Transverse colon (tissue), 4 donors: ENCODE measurements at regions not wholly inside any gene's neighbourhood (a gene's known extent, or its start where the extent isn't known, plus 50 kb on each side); places are given as distances from the start of the nearest gene placed in this dataset.

Source experiments
- DNase-seq: peaks from one replicate; pipeline ENCODE4 v3.0.0-alpha.2; 2019
- H3K27ac ChIP-seq, 4 donors: fragments of 200-600 bp; sonication (generic); 2 replicates each; pipeline ENCODE4 v1.5.1; 2016 to 2018; ENCODE audit warnings: inconsistent platforms in 4 of 4
- H3K27me3 ChIP-seq: fragments of 200-600 bp; sonication (generic); 2 replicates; pipeline ENCODE4 v1.5.1; 2017; ENCODE audit warnings: inconsistent platforms
- H3K36me3 ChIP-seq, 4 donors: fragments of 200-600 bp; sonication (generic); 2 replicates each; pipeline ENCODE4 v1.5.1; 2017 to 2019; ENCODE audit warnings: inconsistent platforms in 4 of 4
- H3K4me1 ChIP-seq, 4 donors: fragments of 200-600 bp; sonication (generic); 2 replicates each; pipeline ENCODE4 v1.5.1; 2017 to 2020; ENCODE audit warnings: inconsistent platforms in 4 of 4
- H3K4me3 ChIP-seq, 4 donors: fragments of 200-600 bp; sonication (generic); 1 replicate in 1 of 4; 2 replicates in 3 of 4; pipeline versions ENCODE4 v1.5.1 to v1.6.1; 2017 to 2019; ENCODE audit warnings: inconsistent platforms in 4 of 4
- H3K9me3 ChIP-seq, 2 donors: fragments of 200-600 bp; sonication (generic); 2 replicates each; pipeline ENCODE4 v1.5.1; 2017 to 2019; ENCODE audit warnings: inconsistent platforms in 2 of 2
- EP300 ChIP-seq: sonication (generic); formaldehyde crosslinking; IDR thresholded peaks from one replicate; pipeline ENCODE4 v1.6.1; 2017; ENCODE audit warnings: antibody characterized with exemption, low read depth
- POLR2A ChIP-seq: fragments of 450-650 bp; IDR thresholded peaks from one replicate; pipeline ENCODE4 v1.6.1; 2016; ENCODE audit warnings: antibody characterized with exemption, mild to moderate bottlenecking, moderate library complexity
- POLR2AphosphoS5 ChIP-seq, 3 donors: sonication (generic); formaldehyde crosslinking; IDR thresholded peaks; one replicate each; pipeline ENCODE4 v1.6.1; 2016; ENCODE audit warnings: antibody characterized with exemption in 3 of 3
- WGBS, 2 donors: methylation state at CpG; one replicate each; pipeline ENCODE4 v1.1.5; 2018; ENCODE audit warnings: low coverage in 1 of 2; 5-methylcytosine and 5-hydroxymethylcytosine counted together
- in situ Hi-C, 4 donors: fragments of 200-750 bp; cut with MboI; loops; one replicate each; pipeline versions ENCODE4 v1.15.0 to v1.15.1; 2017; ENCODE audit warnings: low sequenced_read_pairs in 3 of 4, low pct_ligation_motif_present in 1 of 4, low pct_unique_long_range_greater_than_20kb in 1 of 4
- intact Hi-C: fragments of 100-400 bp; cut with DNase I; formaldehyde crosslinking; loops from one replicate; pipeline ENCODE4 v1.15.1; 2023; ENCODE audit warnings: low total_unique reads
- TF ChIP-seq, protein P1 (sequence below), 5 experiments: fragments of 200-600 bp in 3 of 5; fragments of 450-650 bp in 2 of 5; sonication (generic) in 3 of 5; IDR thresholded peaks; 1 replicate in 2 of 5; 2 replicates in 3 of 5; pipeline ENCODE4 v1.5.1; 2016 to 2017; ENCODE audit warnings: antibody characterized with exemption in 5 of 5, inconsistent platforms in 3 of 5, mild to moderate bottlenecking in 2 of 5, moderate library complexity in 1 of 5

DNA sequence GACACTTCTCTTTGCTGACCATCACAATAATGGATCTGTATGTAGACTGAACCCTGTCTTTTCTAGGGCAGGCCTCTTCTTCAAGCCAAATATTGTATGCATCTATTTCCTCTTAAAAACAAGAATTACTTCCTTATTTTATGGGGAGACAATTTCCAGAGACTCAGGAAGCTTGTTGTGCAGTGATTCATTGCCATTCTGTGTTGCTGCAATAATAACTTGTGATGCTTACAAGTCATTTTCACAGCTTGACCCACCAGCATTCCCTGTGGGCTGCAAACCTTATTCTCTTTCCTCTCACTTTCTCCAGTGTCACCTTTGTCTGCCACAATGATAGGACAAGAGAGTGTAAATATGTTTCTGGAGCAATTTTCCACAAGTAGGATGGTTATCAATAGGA is 276.7 kb upstream of the SGO1 start:
- Histone ChIP-seq H3K9me3 (peaks cover 0 to 3% of the 10 kb centered on the region in 2 donors), H3K27ac (no peak overlapping the region), H3K36me3 (no peaks in the 10 kb centered on the region), H3K27me3 (no peaks in the 10 kb centered on the region), H3K4me3 (no peak overlapping the region), H3K4me1 (no peaks in the 10 kb centered on the region)
- in situ Hi-C loops (no loop called here), intact Hi-C loops (no loop called here)
- no peak for DNase-seq
- TF ChIP-seq, protein P1, sequence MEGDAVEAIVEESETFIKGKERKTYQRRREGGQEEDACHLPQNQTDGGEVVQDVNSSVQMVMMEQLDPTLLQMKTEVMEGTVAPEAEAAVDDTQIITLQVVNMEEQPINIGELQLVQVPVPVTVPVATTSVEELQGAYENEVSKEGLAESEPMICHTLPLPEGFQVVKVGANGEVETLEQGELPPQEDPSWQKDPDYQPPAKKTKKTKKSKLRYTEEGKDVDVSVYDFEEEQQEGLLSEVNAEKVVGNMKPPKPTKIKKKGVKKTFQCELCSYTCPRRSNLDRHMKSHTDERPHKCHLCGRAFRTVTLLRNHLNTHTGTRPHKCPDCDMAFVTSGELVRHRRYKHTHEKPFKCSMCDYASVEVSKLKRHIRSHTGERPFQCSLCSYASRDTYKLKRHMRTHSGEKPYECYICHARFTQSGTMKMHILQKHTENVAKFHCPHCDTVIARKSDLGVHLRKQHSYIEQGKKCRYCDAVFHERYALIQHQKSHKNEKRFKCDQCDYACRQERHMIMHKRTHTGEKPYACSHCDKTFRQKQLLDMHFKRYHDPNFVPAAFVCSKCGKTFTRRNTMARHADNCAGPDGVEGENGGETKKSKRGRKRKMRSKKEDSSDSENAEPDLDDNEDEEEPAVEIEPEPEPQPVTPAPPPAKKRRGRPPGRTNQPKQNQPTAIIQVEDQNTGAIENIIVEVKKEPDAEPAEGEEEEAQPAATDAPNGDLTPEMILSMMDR (IDR thresholded peaks at IDR 0.05) = no peak
- no peak for TF ChIP-seq POLR2AphosphoS5 (IDR thresholded peaks at IDR 0.05)
- TF ChIP-seq POLR2A = no peak
- no peak for TF ChIP-seq EP300

DNA sequence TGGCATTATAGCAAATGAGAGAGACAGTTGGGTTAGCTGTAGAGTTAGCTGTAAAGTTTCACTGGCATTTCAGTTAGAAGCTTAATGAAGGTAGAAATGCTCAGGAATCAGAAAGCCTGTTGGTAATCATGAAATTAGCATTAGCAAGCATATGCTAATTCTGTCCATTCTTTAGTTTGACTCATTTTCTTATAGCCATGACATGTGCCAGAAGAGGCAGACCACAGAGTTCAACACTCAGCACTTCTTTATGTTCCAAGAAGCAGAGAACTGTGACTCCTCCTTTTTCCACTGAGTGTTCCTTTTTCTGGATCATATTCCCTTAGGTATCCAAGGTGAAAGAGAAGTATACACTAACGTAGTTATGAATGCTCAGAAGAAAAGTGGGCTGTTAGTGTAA is 276.2 kb upstream of the SGO1 start:
- TF ChIP-seq EP300 (no peak), POLR2AphosphoS5 (IDR thresholded peaks at IDR 0.05) (no peak), POLR2A (no peak)
- TF ChIP-seq, protein P1 (IDR thresholded peaks at IDR 0.05) = no peak
- no peak overlapping the region for H3K27ac ChIP-seq
- H3K27me3 ChIP-seq = no peaks in the 10 kb centered on the region
- in situ Hi-C loops (no loop called here), intact Hi-C loops (no loop called here)
- no peaks in the 10 kb centered on the region for H3K36me3 ChIP-seq
- WGBS, 2 donors = 64 to 91% methylated on average over 1 of the region's 1 CpG
- no peaks in the 10 kb centered on the region for H3K4me1 ChIP-seq
- H3K9me3 ChIP-seq = peaks cover 0 to 3% of the 10 kb centered on the region in 2 donors
- H3K4me3 ChIP-seq = no peak overlapping the region
- no peak for DNase-seq

DNA sequence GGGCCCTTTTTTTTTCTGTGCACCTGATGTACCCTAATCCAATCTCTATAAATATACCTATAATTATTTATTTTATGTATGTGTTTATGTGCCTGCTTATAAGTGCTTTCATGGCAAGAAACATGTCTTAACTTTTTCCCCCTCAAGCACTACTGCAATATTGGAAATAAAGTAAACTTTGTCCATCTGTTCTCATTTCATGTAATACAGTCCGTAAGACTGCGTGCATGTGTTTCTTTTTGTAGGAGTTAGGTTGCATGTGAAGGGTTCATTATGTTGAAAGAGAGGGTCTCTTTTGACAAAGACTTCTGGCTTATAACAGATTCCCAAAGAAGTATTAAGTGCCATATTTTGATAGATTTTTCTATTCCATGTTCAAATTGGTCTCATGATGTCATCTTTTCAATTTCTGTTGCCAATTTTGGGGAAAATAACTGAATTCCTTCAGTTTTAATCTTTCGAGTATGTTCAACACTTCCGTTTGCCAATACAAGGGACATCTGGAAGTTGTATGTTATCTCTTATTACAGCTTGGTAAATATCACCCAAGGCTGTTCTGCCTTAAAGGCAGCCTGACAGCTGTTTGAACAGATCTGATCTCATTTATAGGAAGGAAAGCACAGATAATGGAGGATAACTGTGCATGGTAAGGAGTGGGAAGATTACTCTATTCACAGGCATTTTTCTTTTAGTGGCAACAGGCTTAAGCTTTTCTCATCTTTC is 273.1 kb upstream of the SGO1 start:
- H3K4me1 ChIP-seq = no peaks in the 10 kb centered on the region
- WGBS, 2 donors = 36 to 44% methylated on average over 4 of the region's 4 CpGs
- H3K36me3 ChIP-seq = no peaks in the 10 kb centered on the region
- intact Hi-C loops = no loop called here
- no peaks in the 10 kb centered on the region for H3K27me3 ChIP-seq
- no peak for TF ChIP-seq POLR2A
- no peak for TF ChIP-seq POLR2AphosphoS5 (IDR thresholded peaks at IDR 0.05)
- TF ChIP-seq EP300 = no peak
- TF ChIP-seq, protein P1 (IDR thresholded peaks at IDR 0.05) = no peak
- no peaks in the 10 kb centered on the region for H3K9me3 ChIP-seq
- H3K4me3 ChIP-seq = no peak overlapping the region
- in situ Hi-C loops = no loop called here
- no peak overlapping the region for H3K27ac ChIP-seq
- no peak for DNase-seq

DNA sequence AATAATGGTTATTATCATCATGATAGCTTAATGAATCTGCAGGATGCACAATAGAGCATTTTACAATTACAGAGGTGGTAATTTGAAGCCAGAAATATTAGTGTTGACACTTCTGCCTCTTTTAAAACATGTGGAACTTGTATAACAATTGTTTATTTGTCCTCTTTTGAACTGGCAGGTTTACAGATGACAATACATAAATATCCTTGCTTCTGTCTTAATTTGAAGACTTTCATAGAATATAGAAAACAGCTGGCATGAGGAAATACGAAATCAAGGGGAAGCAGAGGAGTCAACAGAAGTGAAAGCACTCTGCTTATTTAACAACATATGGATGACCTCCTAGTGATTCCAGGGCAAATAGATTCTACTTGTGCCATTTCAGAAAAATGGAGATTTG is 270.5 kb upstream of the SGO1 start:
- H3K9me3 ChIP-seq = peaks cover 0 to 3% of the 10 kb centered on the region in 2 donors
- no peaks in the 10 kb centered on the region for H3K36me3 ChIP-seq
- H3K27me3 ChIP-seq = no peaks in the 10 kb centered on the region
- TF ChIP-seq EP300 (no peak), POLR2AphosphoS5 (IDR thresholded peaks at IDR 0.05) (no peak), POLR2A (no peak)
- TF ChIP-seq, protein P1 (IDR thresholded peaks at IDR 0.05) = no peak
- intact Hi-C loops (no loop called here), in situ Hi-C loops (no loop called here)
- no peak overlapping the region for H3K27ac ChIP-seq
- H3K4me1 ChIP-seq = no peaks in the 10 kb centered on the region
- no peak overlapping the region for H3K4me3 ChIP-seq
- no peak for DNase-seq
- WGBS, 2 donors = 35 to 40% methylated on average over 1 of the region's 1 CpG
